MM.1S (cell line): ENCODE measurements at regions not wholly inside any gene's neighbourhood (a gene's known extent, or its start where the extent isn't known, plus 50 kb on each side); places are given as distances from the start of the nearest gene placed in this dataset.

Source experiments
- CTCF ChIP-seq: fragments of 300-600 bp; sonication (generic); IDR thresholded peaks from 2 replicates; pipeline ENCODE4 v1.5.1; 2016; ENCODE audit warnings: antibody characterized with exemption, low read length, mixed read lengths
- EZH2 ChIP-seq: fragments of 300-600 bp; sonication (generic); optimal IDR thresholded peaks from 2 replicates; pipeline ENCODE3; 2017; ENCODE audit warnings: low read depth, mild to moderate bottlenecking, antibody characterized with exemption, low read length, mixed read lengths
- EZH2phosphoT487 ChIP-seq: fragments of 300-600 bp; sonication (generic); IDR thresholded peaks from 2 replicates; pipeline ENCODE4 v1.6.1; 2018; ENCODE audit warnings: antibody characterized with exemption, low read length

GRCh38 chr12:105741786-105742566 is 396.8 kb downstream of the NUAK1 start:
- no peak for TF ChIP-seq CTCF
- TF ChIP-seq EZH2, result no peak
- TF ChIP-seq EZH2phosphoT487, result no peak
